Body of pancreas (tissue), 4 donors: ENCODE measurements at regions not wholly inside any gene's neighbourhood (a gene's known extent, or its start where the extent isn't known, plus 50 kb on each side); places are given as distances from the start of the nearest gene placed in this dataset.

ENCODE experiments used
- CTCF ChIP-seq, 7 experiments: fragments of 450-650 bp in 4 of 7; fragments of 200-600 bp in 3 of 7; sonication (generic) in 3 of 7; IDR thresholded peaks; one replicate each; pipeline ENCODE4 v1.5.1; 2016 to 2019; ENCODE audit warnings: antibody characterized with exemption in 7 of 7
- POLR2A ChIP-seq, 3 donors: fragments of 450-650 bp; IDR thresholded peaks; one replicate each; pipeline ENCODE4 v1.6.1; 2016; ENCODE audit warnings: antibody characterized with exemption in 3 of 3, mild to moderate bottlenecking in 2 of 3

GRCh38 chr17:71084219-71084618 lies 914.9 kb downstream of the KCNJ2 start:
- TF ChIP-seq CTCF (IDR thresholded peaks at IDR 0.05) (peak in 5 of 7 experiments; percentile 24 to 46 (median 44)), POLR2A (IDR thresholded peaks at IDR 0.05) (no peak)
